ENCODE measurements at regions not wholly inside any gene's neighbourhood (a gene's known extent, or its start where the extent isn't known, plus 50 kb on each side); places are given as distances from the start of the nearest gene placed in this dataset.

- no peak overlapping the region for H4K91ac ChIP-seq (replicated peaks; ENCODE audit: insufficient read length, low read length)
- no peak overlapping the region for H3K4me2 ChIP-seq (ENCODE audit: insufficient read depth in 1 of 2, low read depth in 2 of 2, low read length in 2 of 2)
- no peak overlapping the region for H4K5ac ChIP-seq (ENCODE audit: insufficient read length, low read depth, low read length)
- no peaks in the 10 kb centered on the region for H4K20me1 ChIP-seq (replicated peaks in 1 of 2; ENCODE audit: control insufficient read depth in 1 of 2, insufficient read depth in 2 of 2, low read length in 2 of 2)
- no peak overlapping the region for H3K56ac ChIP-seq (replicated peaks; ENCODE audit: insufficient read length, low read depth, low read length)
- no peak overlapping the region for H3K18ac ChIP-seq (ENCODE audit: extremely low read depth, low read length)
- H3K9ac ChIP-seq (replicated peaks in 1 of 4; ENCODE audit: extremely low read depth in 1 of 4, low read depth in 3 of 4, low read length in 3 of 4), result no peak overlapping the region
- ChIA-PET CTCF (ENCODE audit: partially characterized antibody) (interaction anchor here (1.8 kb wide), 1 partner anchor 50 kb away, joined by 6 read pairs; no protein-coding TSS in a partner anchor), POLR2A (ENCODE audit: partially characterized antibody) (no interaction called here)
- 79% methylated on average over 2 of the region's 2 CpGs; no CpG with 5 or more reads in 1 of the 2 experiments for WGBS, 2 experiments (ENCODE audit: extremely low coverage in 1 of 2, insufficient coverage in 1 of 2, insufficient read length in 1 of 2, insufficient replicate concordance in 2 of 2, low coverage in 1 of 2, low lambda C conversion rate in 2 of 2, missing lambda C conversion rate in 1 of 2)
- peaks cover 3 to 8% (median 4%) of the 10 kb centered on the region in 4 experiments; a peak in 6 of 7 replicates for H3K4me1 ChIP-seq (replicated peaks in 1 of 4; ENCODE audit: control insufficient read depth in 3 of 4, insufficient read depth in 4 of 4, low read length in 3 of 4)
- H3K79me1 ChIP-seq (ENCODE audit: low read depth, low read length), result no peaks in the 10 kb centered on the region
- no peak overlapping the region for H2BK15ac ChIP-seq (ENCODE audit: low read length)
- no peaks in the 10 kb centered on the region for H3K79me2 ChIP-seq (ENCODE audit: control insufficient read depth in 1 of 2, insufficient read depth in 2 of 2, low read length in 2 of 2)
- no peak overlapping the region for H2AFZ ChIP-seq (ENCODE audit: low read length)
- FAIRE-seq (no peak), DNase-seq (ENCODE audit: low read depth in 1 of 2, low spot score in 2 of 2) (no peak)
- H3K36me3 ChIP-seq (ENCODE audit: control insufficient read depth in 2 of 4, insufficient read depth in 4 of 4, low read length in 3 of 4), result no peaks in the 10 kb centered on the region
- no peak overlapping the region for H3K14ac ChIP-seq (ENCODE audit: insufficient read length)
- H4K8ac ChIP-seq (ENCODE audit: extremely low read depth, insufficient read depth, low read length), result no peak overlapping the region
- H2BK5ac ChIP-seq (ENCODE audit: low read depth, low read length), result no peak overlapping the region
- no peak overlapping the region for H3K23ac ChIP-seq (ENCODE audit: insufficient read length)
- H3K23me2 ChIP-seq (ENCODE audit: low read depth, low read length), result no peaks in the 10 kb centered on the region
- H2BK20ac ChIP-seq (ENCODE audit: low read length), result no peak overlapping the region
- no peak overlapping the region for H2BK120ac ChIP-seq (replicated peaks; ENCODE audit: low read depth, low read length)
- H3K4me3 ChIP-seq (ENCODE audit: extremely low read depth in 1 of 4, insufficient read depth in 2 of 4, low read depth in 3 of 4, low read length in 4 of 4), result no peak overlapping the region
- H2AK5ac ChIP-seq (ENCODE audit: low read depth, low read length), result no peak overlapping the region
- no peak overlapping the region for H3K27ac ChIP-seq (ENCODE audit: low read depth, low read length)
- H3K4ac ChIP-seq (replicated peaks; ENCODE audit: insufficient read length, low read depth, low read length), result no peak overlapping the region
- no peak overlapping the region for H2BK12ac ChIP-seq (ENCODE audit: low read depth, low read length)
- no peaks in the 10 kb centered on the region for H3K9me3 ChIP-seq (ENCODE audit: insufficient read depth in 2 of 2, low read depth in 1 of 2, low read length in 1 of 2)
- no peaks in the 10 kb centered on the region for H3K27me3 ChIP-seq (replicated peaks in 1 of 4; ENCODE audit: control insufficient read depth in 3 of 4, extremely low read depth in 1 of 4, insufficient read depth in 3 of 4, low read length in 3 of 4)
- TF ChIP-seq RBBP5 (IDR thresholded peaks at IDR 0.05; ENCODE audit: borderline replicate concordance, low read depth, low read length) (no peak), CTBP2 (IDR thresholded peaks at IDR 0.05; ENCODE audit: borderline replicate concordance, insufficient read depth, insufficient read length, low read length) (no peak), SIRT6 (IDR thresholded peaks at IDR 0.05; ENCODE audit: low read length) (no peak), TCF12 (IDR thresholded peaks at IDR 0.05; ENCODE audit: low read depth, low read length) (no peak), YY1 (IDR thresholded peaks at IDR 0.05; ENCODE audit: low read depth, low read length) (no peak), NRF1 (IDR thresholded peaks at IDR 0.05; ENCODE audit: low read depth, low read length) (no peak), TAF7 (optimal IDR thresholded peaks at IDR 0.05; ENCODE audit: borderline replicate concordance, low read depth, low read length) (no peak), CREB1 (IDR thresholded peaks at IDR 0.05) (no peak), FOSL1 (IDR thresholded peaks at IDR 0.05; ENCODE audit: insufficient read depth, low read depth, low read length) (no peak)
Observed at GRCh38 chr2:117486081-117486480, 328.4 kb upstream of the DDX18 start.
